HG03196 (cell line): ENCODE measurements at regions not wholly inside any gene's neighbourhood (a gene's known extent, or its start where the extent isn't known, plus 50 kb on each side); places are given as distances from the start of the nearest gene placed in this dataset.

ENCODE experiments used
- ATAC-seq: cut with Tn5 transposase; IDR thresholded peaks from one replicate; pipeline ENCODE4 v1.9.1; 2021; ENCODE audit not compliant: unreplicated experiment

- no peak for ATAC-seq
Observed at GRCh38 chr6:15845492-15845891, 182.7 kb upstream of the DTNBP1 start.

GRCh38 chr6:15843764-15844163 lies 180.9 kb upstream of the DTNBP1 start:
- ATAC-seq, result no peak

- ATAC-seq, result no peak
Observed at GRCh38 chr6:15843226-15843625, 180.4 kb upstream of the DTNBP1 start.

GRCh38 chr6:15842727-15843117 lies 179.9 kb upstream of the DTNBP1 start:
- ATAC-seq, result no peak

GRCh38 chr6:15841937-15842726 lies 179.3 kb upstream of the DTNBP1 start:
- no peak for ATAC-seq

- ATAC-seq, result no peak
Observed at GRCh38 chr6:15839969-15840541, 177.2 kb upstream of the DTNBP1 start.

- ATAC-seq, result no peak
Observed at GRCh38 chr6:15837205-15837604, 174.4 kb upstream of the DTNBP1 start.

GRCh38 chr6:15832841-15833240 lies 170.0 kb upstream of the DTNBP1 start:
- no peak for ATAC-seq

GRCh38 chr6:15829156-15829555 lies 166.3 kb upstream of the DTNBP1 start:
- no peak for ATAC-seq

- ATAC-seq, result no peak
Observed at GRCh38 chr6:15827496-15828255, 164.8 kb upstream of the DTNBP1 start.

GRCh38 chr6:15826814-15827318 lies 164.0 kb upstream of the DTNBP1 start:
- ATAC-seq, result no peak

- no peak for ATAC-seq
Observed at GRCh38 chr6:15825332-15825930, 162.6 kb upstream of the DTNBP1 start.

- ATAC-seq, result no peak
Observed at GRCh38 chr6:15824811-15825210, 162.0 kb upstream of the DTNBP1 start.

GRCh38 chr6:15823838-15824414 lies 161.1 kb upstream of the DTNBP1 start:
- no peak for ATAC-seq

- no peak for ATAC-seq
Observed at GRCh38 chr6:15822835-15823234, 160.0 kb upstream of the DTNBP1 start.

- ATAC-seq, result no peak
Observed at GRCh38 chr6:15819841-15820240, 157.0 kb upstream of the DTNBP1 start.

GRCh38 chr6:15819226-15819625 lies 156.4 kb upstream of the DTNBP1 start:
- no peak for ATAC-seq

- no peak for ATAC-seq
Observed at GRCh38 chr6:15818491-15818890, 155.7 kb upstream of the DTNBP1 start.

- ATAC-seq, result no peak
Observed at GRCh38 chr6:15818044-15818443, 155.2 kb upstream of the DTNBP1 start.

GRCh38 chr6:15817100-15817499 lies 154.3 kb upstream of the DTNBP1 start:
- no peak for ATAC-seq

- ATAC-seq, result no peak
Observed at GRCh38 chr6:15816661-15817060, 153.8 kb upstream of the DTNBP1 start.
